Motor neuron (in vitro differentiated cells): ENCODE measurements at regions not wholly inside any gene's neighbourhood (a gene's known extent, or its start where the extent isn't known, plus 50 kb on each side); places are given as distances from the start of the nearest gene placed in this dataset.

Experiments
- ATAC-seq, 8 experiments: fragments of 200-7000 bp; cut with Tn5 transposase; replicated peaks in 6 of 8; 2 replicates each; pipeline ENCODE4 v1.8.0; 2021; ENCODE audit warnings: mild to moderate bottlenecking in 8 of 8, moderate library complexity in 8 of 8
- H3K27ac ChIP-seq, 2 donors: fragments of 250-450 bp; sonication (Bioruptor Pico); 2 replicates each; pipeline ENCODE4 v1.9.0; 2021; ENCODE audit warnings: antibody characterized with exemption in 2 of 2, mild to moderate bottlenecking in 2 of 2, moderate library complexity in 1 of 2
- H3K4me1 ChIP-seq, 2 donors: fragments of 250-450 bp; sonication (Bioruptor Pico); replicated peaks in 1 of 2; 2 replicates each; pipeline ENCODE4 v1.6.1; 2021; ENCODE audit warnings: antibody characterized with exemption in 2 of 2, mild to moderate bottlenecking in 2 of 2, moderate library complexity in 1 of 2
- H3K4me3 ChIP-seq, 5 donors: fragments of 250-450 bp; sonication (Bioruptor Pico); 2 replicates each; pipeline ENCODE4 v1.9.0; 2021; ENCODE audit warnings: antibody characterized with exemption in 5 of 5, mild to moderate bottlenecking in 5 of 5, moderate library complexity in 4 of 5
- WGBS, 10 experiments: fragments of 450-650 bp; shearing (Covaris generic); methylation state at CpG; one replicate each; pipeline ENCODE4 v1.0.0; 2022; 5-methylcytosine and 5-hydroxymethylcytosine counted together
- in situ Hi-C, 9 experiments: fragments of 400-800 bp; cut with MboI; loops; one replicate each; pipeline ENCODE4 v1.15.0; 2021; ENCODE audit warnings: low sequenced_read_pairs in 9 of 9, low pct_unique_long_range_greater_than_20kb in 2 of 9; ENCODE audit not compliant: unreplicated experiment in 9 of 9

DNA sequence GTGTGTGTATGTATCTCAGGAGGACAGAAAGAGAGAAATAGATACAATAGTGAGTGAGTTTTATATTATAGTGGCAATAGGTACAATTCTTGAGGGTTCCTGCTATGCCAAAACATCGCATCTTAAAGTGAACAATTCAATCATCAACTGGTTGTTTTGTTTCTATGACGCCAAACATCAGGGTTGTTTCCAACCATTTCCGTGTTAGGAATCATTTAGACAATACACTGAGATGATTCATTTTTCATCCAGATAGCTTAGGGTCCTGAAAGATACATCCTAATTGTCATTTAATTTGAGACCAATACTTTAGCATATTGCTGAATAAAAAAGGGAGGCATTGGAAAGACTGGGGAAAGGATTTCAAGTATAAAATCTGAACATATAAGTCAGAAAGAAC, 472.2 kb downstream of the MCTP2 start:
- Histone ChIP-seq H3K4me1 (peaks cover 0 to 3% of the 10 kb centered on the region in 2 donors), H3K4me3 (no peak overlapping the region), H3K27ac (no peak overlapping the region)
- in situ Hi-C loops, result no loop called here
- WGBS, 10 experiments, result 0 to 100% (median 60%) methylated on average over 1 to 3 of the region's 3 CpGs; no CpG with 5 or more reads in 2 of the 10 experiments
- ATAC-seq, result no peak

DNA sequence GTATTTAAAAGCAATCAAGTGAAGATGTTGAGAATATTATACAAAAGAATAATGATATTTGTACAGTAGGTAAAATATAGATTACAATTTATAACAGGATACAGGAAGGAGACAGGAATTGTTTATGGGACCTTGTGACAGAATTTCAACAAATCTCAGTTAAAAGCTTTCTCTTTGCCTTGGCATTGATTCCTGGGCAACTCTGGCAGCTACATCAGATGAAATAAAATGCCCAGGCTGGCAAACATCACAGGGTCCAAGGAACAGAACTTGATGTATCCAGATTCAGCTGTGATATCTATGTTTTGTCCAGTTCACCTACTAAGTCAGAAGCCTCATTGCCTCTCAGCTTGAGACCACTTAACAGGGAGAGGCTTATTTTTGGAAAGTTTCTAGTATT, 473.1 kb downstream of the MCTP2 start:
- Histone ChIP-seq H3K27ac (no peak overlapping the region), H3K4me1 (peaks cover 0 to 3% of the 10 kb centered on the region in 2 donors), H3K4me3 (no peak overlapping the region)
- no peak for ATAC-seq
- in situ Hi-C loops, result no loop called here

DNA sequence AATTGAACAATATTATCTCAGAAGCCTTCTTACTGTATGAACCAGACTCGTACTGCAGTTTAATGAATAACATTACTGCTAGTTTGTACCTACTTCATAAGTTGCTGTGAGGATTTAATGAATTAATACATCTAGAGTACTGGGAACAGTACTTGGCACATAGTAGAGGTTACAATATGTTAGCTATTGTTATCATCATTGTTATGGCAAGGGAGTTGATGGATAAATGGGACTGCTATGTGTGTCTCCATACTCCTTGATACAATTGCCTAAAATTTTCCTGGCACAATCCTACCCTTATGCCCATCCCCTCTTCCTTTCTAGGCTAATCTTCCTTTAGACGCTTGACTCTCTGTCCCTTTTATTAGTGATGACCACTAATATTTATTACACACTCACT, 473.6 kb downstream of the MCTP2 start:
- ATAC-seq, result no peak
- WGBS, 10 experiments, result 25 to 94% (median 79%) methylated on average over 1 to 2 of the region's 2 CpGs; no CpG with 5 or more reads in 2 of the 10 experiments
- H3K4me1 ChIP-seq, result peaks cover 0 to 3% of the 10 kb centered on the region in 2 donors
- no peak overlapping the region for H3K4me3 ChIP-seq
- in situ Hi-C loops, result no loop called here
- H3K27ac ChIP-seq, result no peak overlapping the region

DNA sequence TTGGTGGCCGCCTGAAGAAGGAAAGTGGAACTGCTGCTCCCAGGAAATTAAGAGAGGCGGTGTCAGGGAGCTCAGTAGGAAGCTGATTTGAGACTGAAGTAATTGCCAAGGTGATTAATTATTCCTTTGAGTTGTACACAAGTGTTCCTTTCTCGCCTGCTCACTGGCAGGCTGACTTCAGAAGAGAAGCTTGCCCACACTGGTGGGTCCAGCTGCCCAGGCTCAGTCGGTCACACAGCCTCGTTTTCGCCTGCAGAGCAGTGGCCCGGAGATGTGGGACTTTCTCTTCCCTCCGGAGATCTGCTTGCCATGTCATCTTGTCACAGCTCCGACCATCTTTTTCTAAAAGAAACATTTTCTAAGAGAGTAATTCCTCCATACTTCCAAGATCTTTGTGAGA, 478.0 kb downstream of the MCTP2 start:
- whole genome bisulfite sequencing, 10 experiments, result 25 to 100% (median 77%) methylated on average over 1 to 7 of the region's 9 CpGs; no CpG with 5 or more reads in 1 of the 10 experiments
- in situ Hi-C loops, result no loop called here
- Histone ChIP-seq H3K4me3 (no peak overlapping the region), H3K27ac (no peak overlapping the region), H3K4me1 (no peaks in the 10 kb centered on the region)
- ATAC-seq, result no peak

DNA sequence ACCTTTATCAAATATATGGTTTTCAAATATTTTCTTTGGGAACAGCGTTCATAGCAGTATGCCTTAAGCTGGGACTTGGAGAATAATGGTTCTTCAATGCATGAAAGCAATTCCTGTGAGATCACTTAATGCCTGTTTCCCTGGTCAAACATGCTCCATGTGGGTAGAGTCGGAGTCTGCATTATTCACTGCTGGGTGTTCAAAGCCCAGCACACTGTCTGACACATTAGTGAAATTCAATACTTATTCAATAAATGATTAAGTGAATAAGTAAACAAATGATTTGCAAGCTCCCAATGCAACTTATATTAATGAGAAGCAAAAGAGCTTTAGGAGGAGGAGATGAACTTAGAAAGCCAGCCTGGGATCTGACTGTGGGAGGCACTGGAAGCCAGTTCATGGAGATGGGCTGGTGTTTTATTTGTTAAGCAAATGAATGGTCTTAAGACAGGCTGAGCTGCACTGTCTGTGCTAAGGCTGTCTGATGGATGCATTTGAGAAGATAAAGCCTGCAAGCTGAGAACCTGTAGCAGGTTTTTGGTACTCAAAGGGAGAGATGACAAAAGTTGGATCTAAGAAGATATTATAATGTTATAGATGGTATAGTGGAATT, 490.8 kb downstream of the MCTP2 start:
- peak in 4 of 8 experiments; percentile 41 to 75 (median 70) for ATAC-seq
- H3K27ac ChIP-seq, result no peak overlapping the region
- no peak overlapping the region for H3K4me3 ChIP-seq
- peaks cover 0 to 6% of the 10 kb centered on the region in 2 donors for H3K4me1 ChIP-seq
- in situ Hi-C loops, result no loop called here
- WGBS, 10 experiments, result 4 to 91% (median 60%) methylated on average over 2 of the region's 2 CpGs; no CpG with 5 or more reads in 2 of the 10 experiments

- ATAC-seq, result no peak
- peaks cover 0 to 6% of the 10 kb centered on the region in 2 donors for H3K4me1 ChIP-seq
- WGBS, 10 experiments, result 0 to 100% (median 47%) methylated on average over 1 to 2 of the region's 2 CpGs; no CpG with 5 or more reads in 2 of the 10 experiments
- in situ Hi-C loops, result no loop called here
- no peak overlapping the region for H3K4me3 ChIP-seq
- H3K27ac ChIP-seq, result no peak overlapping the region
Observed at GRCh38 chr15:94723801-94724200, 492.4 kb downstream of the MCTP2 start.

DNA sequence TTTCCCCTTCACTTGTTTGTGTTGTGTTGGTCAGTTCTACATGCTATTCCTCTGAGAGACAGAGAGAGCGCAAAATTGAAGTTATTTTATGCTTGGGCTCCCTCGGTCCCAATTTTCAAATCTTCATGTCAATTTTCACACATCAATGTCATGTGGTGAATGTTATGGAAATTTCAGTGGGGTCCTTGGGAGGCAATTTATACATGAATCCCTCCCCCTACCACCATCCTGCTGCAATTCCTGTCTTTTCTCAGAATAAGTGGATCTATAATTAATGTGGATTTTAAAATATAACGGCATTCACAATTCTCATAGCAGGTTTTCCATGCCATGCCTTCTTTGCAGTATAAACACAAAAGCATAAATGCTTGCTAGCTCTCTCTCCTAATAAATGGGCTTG, 499.9 kb downstream of the MCTP2 start:
- Histone ChIP-seq H3K27ac (no peak overlapping the region), H3K4me3 (no peak overlapping the region), H3K4me1 (peaks cover 5 to 17% of the 10 kb centered on the region in 2 donors)
- 0 to 93% (median 59%) methylated on average over 1 to 3 of the region's 3 CpGs; no CpG with 5 or more reads in 1 of the 10 experiments for WGBS, 10 experiments
- ATAC-seq, result peak in 1 of 8 experiments; percentile 37
- in situ Hi-C loops, result no loop called here

DNA sequence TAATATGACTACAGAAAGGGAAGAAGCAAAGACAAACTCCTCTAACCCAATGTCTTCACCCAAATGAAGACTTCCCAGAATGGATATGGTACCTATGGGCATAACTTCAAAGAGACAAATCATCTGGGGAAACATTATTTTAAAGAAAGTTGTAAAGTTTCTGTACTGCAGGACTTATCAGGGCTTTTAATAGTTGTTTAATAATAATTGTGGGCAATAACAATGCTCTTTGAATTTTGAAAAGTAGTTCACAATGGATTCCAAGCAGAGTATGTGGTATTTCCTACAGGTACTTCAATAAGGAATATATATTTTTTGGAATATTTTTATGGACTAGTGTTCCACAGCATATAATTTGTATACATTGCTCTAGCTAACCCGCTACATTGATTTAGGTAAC, 503.1 kb downstream of the MCTP2 start:
- Histone ChIP-seq H3K27ac (no peak overlapping the region), H3K4me3 (no peak overlapping the region), H3K4me1 (peaks cover 8 to 18% of the 10 kb centered on the region in 2 donors)
- ATAC-seq, result no peak
- in situ Hi-C loops, result no loop called here
- WGBS, 10 experiments, result 0 to 100% (median 87%) methylated on average over 1 of the region's 1 CpG

DNA sequence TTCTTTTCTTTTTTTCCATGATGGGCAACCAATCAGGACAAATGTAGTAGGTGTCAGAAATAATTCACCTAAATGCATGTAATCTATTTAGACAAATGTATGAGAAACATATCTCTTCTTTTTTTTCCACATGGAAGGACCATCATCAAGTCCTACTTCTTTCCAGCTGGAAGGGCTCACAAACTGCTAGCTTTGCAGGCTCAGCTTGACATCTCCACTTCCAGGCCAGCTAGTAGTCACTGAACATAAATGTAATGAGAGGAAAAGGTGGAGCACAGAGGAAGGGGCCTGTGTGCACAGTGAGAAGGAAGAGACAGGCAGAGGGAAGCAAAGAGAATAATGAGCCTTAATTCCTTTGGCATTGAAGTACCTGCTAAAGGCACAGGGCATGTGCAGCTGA, 504.9 kb downstream of the MCTP2 start:
- no peak for ATAC-seq
- in situ Hi-C loops, result no loop called here
- no peak overlapping the region for H3K4me3 ChIP-seq
- H3K4me1 ChIP-seq, result peaks cover 3 to 12% of the 10 kb centered on the region in 2 donors
- H3K27ac ChIP-seq, result no peak overlapping the region

GRCh38 chr15:94739639-94740038, 508.3 kb downstream of the MCTP2 start:
- Histone ChIP-seq H3K4me1 (peaks cover 9 to 16% of the 10 kb centered on the region in 2 donors), H3K27ac (no peak overlapping the region), H3K4me3 (no peak overlapping the region)
- in situ Hi-C loops, result no loop called here
- 40 to 100% (median 100%) methylated on average over 1 to 3 of the region's 3 CpGs; no CpG with 5 or more reads in 1 of the 10 experiments for WGBS, 10 experiments
- no peak for ATAC-seq

- no peak overlapping the region for H3K4me3 ChIP-seq
- H3K27ac ChIP-seq, result no peak overlapping the region
- peaks cover 9 to 16% of the 10 kb centered on the region in 2 donors for H3K4me1 ChIP-seq
- WGBS, 10 experiments, result 0 to 76% (median 35%) methylated on average over 2 of the region's 2 CpGs; no CpG with 5 or more reads in 4 of the 10 experiments
- peak in 4 of 8 experiments; percentile 30 to 93 (median 80) for ATAC-seq
- in situ Hi-C loops, result no loop called here
Observed at GRCh38 chr15:94740469-94740868, 509.1 kb downstream of the MCTP2 start.

DNA sequence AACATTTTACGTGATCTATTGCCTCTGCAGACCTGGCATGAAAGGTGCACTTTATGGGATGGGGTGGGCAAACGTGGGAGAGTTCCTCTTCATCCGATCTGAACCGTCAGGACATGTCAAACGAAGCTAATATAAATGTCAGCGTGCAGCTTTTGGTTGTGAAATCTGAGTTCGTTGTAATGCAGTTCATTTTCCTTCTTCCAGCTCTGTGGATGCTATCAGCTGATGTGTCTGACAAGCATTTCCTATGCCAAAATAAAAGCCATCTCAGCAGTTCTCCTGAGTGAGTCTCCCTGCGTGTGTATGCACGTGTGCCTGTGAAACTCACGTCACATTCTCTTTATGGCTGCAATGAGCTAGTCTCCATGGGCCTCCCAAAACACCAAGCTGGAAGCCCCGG, 512.3 kb downstream of the MCTP2 start:
- Histone ChIP-seq H3K4me1 (peaks cover 9 to 17% of the 10 kb centered on the region in 2 donors), H3K27ac (no peak overlapping the region), H3K4me3 (no peak overlapping the region)
- ATAC-seq, result peak in 6 of 8 experiments; percentile 23 to 81 (median 64)
- in situ Hi-C loops, result no loop called here
- 4 to 95% (median 79%) methylated on average over 2 to 11 of the region's 11 CpGs; no CpG with 5 or more reads in 1 of the 10 experiments for WGBS, 10 experiments

- 0 to 94% (median 80%) methylated on average over 1 to 5 of the region's 5 CpGs; no CpG with 5 or more reads in 1 of the 10 experiments for WGBS, 10 experiments
- Histone ChIP-seq H3K27ac (no peak overlapping the region), H3K4me1 (peaks cover 6 to 17% of the 10 kb centered on the region in 2 donors), H3K4me3 (no peak overlapping the region)
- in situ Hi-C loops, result no loop called here
- ATAC-seq, result no peak
Observed at GRCh38 chr15:94744080-94744793, 512.9 kb downstream of the MCTP2 start.
